Ishikawa (cell line): ENCODE measurements at regions not wholly inside any gene's neighbourhood (a gene's known extent, or its start where the extent isn't known, plus 50 kb on each side); places are given as distances from the start of the nearest gene placed in this dataset.

Experiments
- CEBPB ChIP-seq: IDR thresholded peaks from 2 replicates; pipeline ENCODE4 v1.6.1; 2012
- CREB1 ChIP-seq: IDR thresholded peaks from 2 replicates; pipeline ENCODE4 v1.6.1; 2012; ENCODE audit warnings: low read depth
- EGR1 ChIP-seq: IDR thresholded peaks from 2 replicates; pipeline ENCODE4 v1.6.1; 2012
- EP300 ChIP-seq: IDR thresholded peaks from 2 replicates; pipeline ENCODE4 v1.6.1; 2012; ENCODE audit warnings: borderline replicate concordance
- FOXM1 ChIP-seq: IDR thresholded peaks from 2 replicates; pipeline ENCODE4 v1.6.1; 2012; ENCODE audit warnings: low read depth, borderline replicate concordance
- MAX ChIP-seq: IDR thresholded peaks from 2 replicates; pipeline ENCODE4 v1.6.1; 2012
- NFIC ChIP-seq: IDR thresholded peaks from 2 replicates; pipeline ENCODE4 v1.6.1; 2012
- RAD21 ChIP-seq: IDR thresholded peaks from 2 replicates; pipeline ENCODE4 v1.6.1; 2012; ENCODE audit warnings: low read depth
- REST ChIP-seq: IDR thresholded peaks from 2 replicates; pipeline ENCODE4 v1.6.1; 2012; ENCODE audit warnings: low read depth, mild to moderate bottlenecking
- TAF1 ChIP-seq: IDR thresholded peaks from 2 replicates; pipeline ENCODE4 v1.6.1; 2012; ENCODE audit warnings: low read depth, mild to moderate bottlenecking
- TCF12 ChIP-seq: IDR thresholded peaks from 2 replicates; pipeline ENCODE4 v1.6.1; 2012; ENCODE audit warnings: low read depth
- TEAD4 ChIP-seq: IDR thresholded peaks from 2 replicates; pipeline ENCODE4 v1.6.1; 2012
- USF1 ChIP-seq: IDR thresholded peaks from 2 replicates; pipeline ENCODE4 v1.6.1; 2012
- YY1 ChIP-seq: IDR thresholded peaks from 2 replicates; pipeline ENCODE4 v1.6.1; 2012; ENCODE audit warnings: low read depth
- ZBTB7A ChIP-seq: IDR thresholded peaks from 2 replicates; pipeline ENCODE4 v1.6.1; 2012; ENCODE audit warnings: low read depth

GRCh38 chr14:101209594-101209993 lies 306.1 kb upstream of the RTL1 start:
- TF ChIP-seq CREB1 (no peak), MAX (no peak), CEBPB (no peak), TAF1 (no peak), USF1 (no peak), RAD21 (no peak), YY1 (no peak), EGR1 (no peak), FOXM1 (no peak), REST (no peak), EP300 (no peak), ZBTB7A (no peak)

GRCh38 chr14:101215266-101215665 lies 311.7 kb upstream of the RTL1 start:
- no peak for TF ChIP-seq USF1
- TF ChIP-seq EGR1 = no peak
- TF ChIP-seq CREB1 = no peak
- TF ChIP-seq REST = no peak
- no peak for TF ChIP-seq CEBPB
- no peak for TF ChIP-seq FOXM1

- TF ChIP-seq ZBTB7A (no peak), NFIC (no peak), TAF1 (no peak), YY1 (no peak), EP300 (no peak), RAD21 (no peak), TEAD4 (no peak), EGR1 (no peak), TCF12 (no peak)
Observed at GRCh38 chr14:101215927-101216326, 312.4 kb upstream of the RTL1 start.

GRCh38 chr14:101216366-101217079 lies 313.0 kb upstream of the RTL1 start:
- TF ChIP-seq ZBTB7A = no peak
- TF ChIP-seq EGR1 = no peak
- TF ChIP-seq RAD21 = no peak
- no peak for TF ChIP-seq TEAD4
- no peak for TF ChIP-seq CREB1
- TF ChIP-seq NFIC = no peak
- no peak for TF ChIP-seq EP300
- no peak for TF ChIP-seq TCF12
- no peak for TF ChIP-seq TAF1
- no peak for TF ChIP-seq YY1
- no peak for TF ChIP-seq USF1
- no peak for TF ChIP-seq FOXM1
- no peak for TF ChIP-seq MAX
- TF ChIP-seq CEBPB = no peak
- no peak for TF ChIP-seq REST

- no peak for TF ChIP-seq TAF1
- TF ChIP-seq CEBPB = no peak
- TF ChIP-seq TEAD4 = no peak
- no peak for TF ChIP-seq ZBTB7A
- no peak for TF ChIP-seq YY1
- no peak for TF ChIP-seq EGR1
- no peak for TF ChIP-seq REST
- TF ChIP-seq RAD21 = no peak
- TF ChIP-seq EP300 = no peak
- TF ChIP-seq USF1 = no peak
- TF ChIP-seq FOXM1 = no peak
Observed at GRCh38 chr14:101217080-101217463, 313.6 kb upstream of the RTL1 start.
